ENCODE measurements at regions not wholly inside any gene's neighbourhood (a gene's known extent, or its start where the extent isn't known, plus 50 kb on each side); places are given as distances from the start of the nearest gene placed in this dataset.

DNA sequence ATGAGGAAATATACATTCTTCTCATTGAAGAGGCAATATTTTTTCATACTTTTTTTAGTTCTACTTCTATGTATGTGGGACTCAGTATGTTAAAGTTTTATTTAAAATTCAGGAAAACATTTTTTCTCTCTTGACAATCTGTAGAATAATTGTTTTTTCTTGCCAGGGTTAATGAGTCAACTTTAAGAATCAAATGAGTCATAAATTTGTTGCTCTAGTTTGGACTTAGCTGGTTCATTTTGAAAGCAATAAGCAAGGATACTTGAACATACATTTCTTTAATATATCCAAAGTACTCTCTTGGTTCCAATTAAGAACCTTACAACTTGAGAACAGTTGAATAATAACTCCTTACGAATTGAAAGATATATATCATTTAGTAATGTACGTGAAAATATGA, 1145.3 kb upstream of the B3GALT2 start:
- no peak overlapping the region for H3K4me3 ChIP-seq (replicated peaks; ENCODE audit: insufficient read depth, low read length)
- TF ChIP-seq, protein P1, sequence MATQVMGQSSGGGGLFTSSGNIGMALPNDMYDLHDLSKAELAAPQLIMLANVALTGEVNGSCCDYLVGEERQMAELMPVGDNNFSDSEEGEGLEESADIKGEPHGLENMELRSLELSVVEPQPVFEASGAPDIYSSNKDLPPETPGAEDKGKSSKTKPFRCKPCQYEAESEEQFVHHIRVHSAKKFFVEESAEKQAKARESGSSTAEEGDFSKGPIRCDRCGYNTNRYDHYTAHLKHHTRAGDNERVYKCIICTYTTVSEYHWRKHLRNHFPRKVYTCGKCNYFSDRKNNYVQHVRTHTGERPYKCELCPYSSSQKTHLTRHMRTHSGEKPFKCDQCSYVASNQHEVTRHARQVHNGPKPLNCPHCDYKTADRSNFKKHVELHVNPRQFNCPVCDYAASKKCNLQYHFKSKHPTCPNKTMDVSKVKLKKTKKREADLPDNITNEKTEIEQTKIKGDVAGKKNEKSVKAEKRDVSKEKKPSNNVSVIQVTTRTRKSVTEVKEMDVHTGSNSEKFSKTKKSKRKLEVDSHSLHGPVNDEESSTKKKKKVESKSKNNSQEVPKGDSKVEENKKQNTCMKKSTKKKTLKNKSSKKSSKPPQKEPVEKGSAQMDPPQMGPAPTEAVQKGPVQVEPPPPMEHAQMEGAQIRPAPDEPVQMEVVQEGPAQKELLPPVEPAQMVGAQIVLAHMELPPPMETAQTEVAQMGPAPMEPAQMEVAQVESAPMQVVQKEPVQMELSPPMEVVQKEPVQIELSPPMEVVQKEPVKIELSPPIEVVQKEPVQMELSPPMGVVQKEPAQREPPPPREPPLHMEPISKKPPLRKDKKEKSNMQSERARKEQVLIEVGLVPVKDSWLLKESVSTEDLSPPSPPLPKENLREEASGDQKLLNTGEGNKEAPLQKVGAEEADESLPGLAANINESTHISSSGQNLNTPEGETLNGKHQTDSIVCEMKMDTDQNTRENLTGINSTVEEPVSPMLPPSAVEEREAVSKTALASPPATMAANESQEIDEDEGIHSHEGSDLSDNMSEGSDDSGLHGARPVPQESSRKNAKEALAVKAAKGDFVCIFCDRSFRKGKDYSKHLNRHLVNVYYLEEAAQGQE (IDR thresholded peaks at IDR 0.05; ENCODE audit: insufficient replicate concordance, low read depth), result no peak
- TF ChIP-seq, protein P2, sequence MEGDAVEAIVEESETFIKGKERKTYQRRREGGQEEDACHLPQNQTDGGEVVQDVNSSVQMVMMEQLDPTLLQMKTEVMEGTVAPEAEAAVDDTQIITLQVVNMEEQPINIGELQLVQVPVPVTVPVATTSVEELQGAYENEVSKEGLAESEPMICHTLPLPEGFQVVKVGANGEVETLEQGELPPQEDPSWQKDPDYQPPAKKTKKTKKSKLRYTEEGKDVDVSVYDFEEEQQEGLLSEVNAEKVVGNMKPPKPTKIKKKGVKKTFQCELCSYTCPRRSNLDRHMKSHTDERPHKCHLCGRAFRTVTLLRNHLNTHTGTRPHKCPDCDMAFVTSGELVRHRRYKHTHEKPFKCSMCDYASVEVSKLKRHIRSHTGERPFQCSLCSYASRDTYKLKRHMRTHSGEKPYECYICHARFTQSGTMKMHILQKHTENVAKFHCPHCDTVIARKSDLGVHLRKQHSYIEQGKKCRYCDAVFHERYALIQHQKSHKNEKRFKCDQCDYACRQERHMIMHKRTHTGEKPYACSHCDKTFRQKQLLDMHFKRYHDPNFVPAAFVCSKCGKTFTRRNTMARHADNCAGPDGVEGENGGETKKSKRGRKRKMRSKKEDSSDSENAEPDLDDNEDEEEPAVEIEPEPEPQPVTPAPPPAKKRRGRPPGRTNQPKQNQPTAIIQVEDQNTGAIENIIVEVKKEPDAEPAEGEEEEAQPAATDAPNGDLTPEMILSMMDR (IDR thresholded peaks at IDR 0.05; ENCODE audit: insufficient read depth, low read length), result no peak
- TF ChIP-seq POLR2AphosphoS5 (IDR thresholded peaks at IDR 0.05; ENCODE audit: low read depth) (no peak), SPI1 (IDR thresholded peaks at IDR 0.05; ENCODE audit: borderline replicate concordance, low read depth) (no peak), GABPA (IDR thresholded peaks at IDR 0.05; ENCODE audit: low read depth) (no peak)

DNA sequence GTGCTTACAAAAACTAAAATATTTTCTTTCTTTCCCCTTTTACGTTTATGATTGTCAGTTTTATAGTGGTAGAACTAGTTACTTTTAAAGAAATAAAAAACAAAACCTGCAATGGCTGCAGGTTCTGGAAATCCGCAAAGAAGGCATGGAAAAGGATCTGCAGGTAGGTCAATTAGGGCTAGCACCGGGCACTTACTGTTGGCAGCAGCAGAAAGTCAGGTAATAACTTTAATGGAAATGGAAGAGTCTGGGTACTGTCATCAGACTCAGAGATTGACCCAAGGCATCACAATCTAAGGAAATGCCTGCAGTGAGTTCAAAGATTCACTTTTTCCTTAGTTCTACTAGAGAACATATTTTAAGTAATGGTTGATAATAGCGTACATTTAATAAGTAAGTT, 1136.3 kb upstream of the B3GALT2 start:
- no peaks in the 10 kb centered on the region for H3K27me3 ChIP-seq (ENCODE audit: insufficient read depth, poor library complexity, severe bottlenecking)
- no peak for DNase-seq (ENCODE audit: low read depth in 1 of 2, low spot score in 1 of 2)
- no peak overlapping the region for H3K27ac ChIP-seq (replicated peaks)
- no peak overlapping the region for H3K4me3 ChIP-seq (replicated peaks; ENCODE audit: insufficient read depth, low read length)
- TF ChIP-seq POLR2AphosphoS5 (IDR thresholded peaks at IDR 0.05; ENCODE audit: low read depth) (no peak), SPI1 (IDR thresholded peaks at IDR 0.05; ENCODE audit: borderline replicate concordance, low read depth) (no peak), GABPA (IDR thresholded peaks at IDR 0.05; ENCODE audit: low read depth) (no peak)
- TF ChIP-seq, protein P1 (IDR thresholded peaks at IDR 0.05; ENCODE audit: insufficient replicate concordance, low read depth), result no peak
- TF ChIP-seq, protein P2 (IDR thresholded peaks at IDR 0.05; ENCODE audit: insufficient read depth, low read length), result no peak

More for the DNA sequence above, 1145.3 kb upstream of the B3GALT2 start:
- H3K27ac ChIP-seq (replicated peaks), result no peak overlapping the region
- no peaks in the 10 kb centered on the region for H3K27me3 ChIP-seq (ENCODE audit: insufficient read depth, poor library complexity, severe bottlenecking)
- DNase-seq (ENCODE audit: low read depth in 1 of 2, low spot score in 1 of 2), result no peak

DNA sequence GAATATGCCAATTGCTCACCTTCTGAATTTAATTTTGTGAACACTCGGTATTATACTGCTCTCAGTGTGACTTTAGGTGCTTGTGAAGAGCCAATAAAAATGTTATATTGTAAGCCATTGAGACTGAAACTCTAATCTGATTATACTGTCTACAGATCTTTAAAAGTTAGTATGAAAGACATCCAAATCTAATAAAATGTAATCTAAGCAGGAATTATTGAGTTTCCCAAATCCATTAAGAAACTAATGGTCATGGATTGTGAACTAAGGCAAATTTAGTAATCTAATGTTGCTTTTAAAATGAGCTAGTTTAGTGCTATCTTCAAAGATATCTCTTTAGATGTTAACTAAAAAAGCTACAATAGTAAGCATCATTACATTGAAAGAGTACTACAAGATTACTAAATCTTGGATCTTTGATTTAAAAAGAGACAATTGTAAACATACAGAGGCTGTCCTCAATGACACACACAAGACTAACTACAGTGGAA, 1132.4 kb upstream of the B3GALT2 start:
- H3K4me3 ChIP-seq (replicated peaks; ENCODE audit: insufficient read depth, low read length), result no peak overlapping the region
- no peaks in the 10 kb centered on the region for H3K27me3 ChIP-seq (ENCODE audit: insufficient read depth, poor library complexity, severe bottlenecking)
- DNase-seq (ENCODE audit: low read depth in 1 of 2, low spot score in 1 of 2), result no peak
- no peak overlapping the region for H3K27ac ChIP-seq (replicated peaks)
- TF ChIP-seq POLR2AphosphoS5 (IDR thresholded peaks at IDR 0.05; ENCODE audit: low read depth), result no peak
- no peak for TF ChIP-seq GABPA (IDR thresholded peaks at IDR 0.05; ENCODE audit: low read depth)
- TF ChIP-seq, protein P2 (IDR thresholded peaks at IDR 0.05; ENCODE audit: insufficient read depth, low read length), result no peak
- TF ChIP-seq, protein P1 (IDR thresholded peaks at IDR 0.05; ENCODE audit: insufficient replicate concordance, low read depth), result no peak
- TF ChIP-seq SPI1 (IDR thresholded peaks at IDR 0.05; ENCODE audit: borderline replicate concordance, low read depth), result no peak

Data from HL-60 (cell line).